Endothelial cell of umbilical vein (primary cell): ENCODE measurements at regions not wholly inside any gene's neighbourhood (a gene's known extent, or its start where the extent isn't known, plus 50 kb on each side); places are given as distances from the start of the nearest gene placed in this dataset.

Experiments used
- BruUV-seq: library from RNA; stranded (reverse); fragments of 400-500 nt; replicated peaks from 2 replicates; lab custom pipeline; 2021; lab: Mats Ljungman, UMichigan
- CTCF ChIA-PET: fragments of 300-600, 350-600 bp; sonication (Branson Sonifier 250); formaldehyde crosslinking; loops from one replicate; lab custom pipeline; 2021; ENCODE audit warnings: antibody characterized with exemption, inconsistent platforms; lab: Charles Lee
- POLR2A ChIA-PET: fragments of 300-600, 350-600 bp; sonication (Branson Sonifier 250); formaldehyde crosslinking; loops from one replicate; lab custom pipeline; 2021; ENCODE audit warnings: antibody characterized with exemption, inconsistent platforms; lab: Charles Lee
- DNase-seq: peaks from one replicate; pipeline ENCODE4 v3.0.0-alpha.2; 2011; ENCODE audit warnings: low read depth, low spot score
- FAIRE-seq: peaks from 2 replicates; lab custom pipeline; 2011; peaks lifted over from hg19 to GRCh38; lab: Jason Lieb, UNC
- H2AFZ ChIP-seq: 2 replicates; pipeline ENCODE4 v1.6.0; 2012; ENCODE audit warnings: low read depth, low read length, control low read depth, inconsistent platforms
- H3K27ac ChIP-seq: 2 replicates; pipeline ENCODE4 v1.5.1; 2011; ENCODE audit warnings: low read depth, mild to moderate bottlenecking, control low read depth, low read length, moderate library complexity; ENCODE audit not compliant: insufficient read depth
- H3K27me3 ChIP-seq, 2 experiments: 2 replicates each; pipeline versions ENCODE4 v1.6.0 to v1.6.1; 2011; ENCODE audit warnings: low read length in 2 of 2, mixed read lengths in 1 of 2; ENCODE audit not compliant: control insufficient read depth in 2 of 2, insufficient read depth in 2 of 2
- H3K36me3 ChIP-seq, 2 experiments: 2 replicates in 1 of 2; 3 replicates in 1 of 2; pipeline ENCODE4 v1.5.1; 2011; ENCODE audit warnings: low read length in 2 of 2, mild to moderate bottlenecking in 1 of 2, moderate library complexity in 1 of 2; ENCODE audit not compliant: control insufficient read depth in 2 of 2, insufficient read depth in 2 of 2; ENCODE audit errors: extremely low read depth in 1 of 2
- H3K4me1 ChIP-seq: 3 replicates; pipeline ENCODE4 v1.5.1; 2011; ENCODE audit warnings: mild to moderate bottlenecking, low read length; ENCODE audit not compliant: control insufficient read depth, insufficient read depth; ENCODE audit errors: extremely low read depth
- H3K4me2 ChIP-seq: 2 replicates; pipeline ENCODE4 v1.6.1; 2011; ENCODE audit warnings: low read length, control low read depth, mixed read lengths; ENCODE audit not compliant: insufficient read depth
- H3K4me3 ChIP-seq, 3 experiments: fragments of 200-600 bp in 1 of 3; sonication (generic), shearing (Covaris generic) in 1 of 3; replicated peaks in 1 of 3; 2 replicates each; pipeline ENCODE4 v1.5.1; 2011 to 2016; ENCODE audit warnings: control low read depth in 3 of 3, low read length in 3 of 3, mild to moderate bottlenecking in 2 of 3, inconsistent platforms in 1 of 3, low read depth in 1 of 3, moderate library complexity in 1 of 3; ENCODE audit not compliant: insufficient read depth in 1 of 3
- H3K79me2 ChIP-seq: 2 replicates; pipeline ENCODE4 v1.6.0; 2012; ENCODE audit warnings: low read length, inconsistent platforms; ENCODE audit not compliant: control insufficient read depth, insufficient read depth
- H3K9ac ChIP-seq: replicated peaks from 2 replicates; pipeline ENCODE3; 2011; ENCODE audit warnings: low read length, control low read depth; ENCODE audit not compliant: insufficient read depth; ENCODE audit errors: extremely low read depth
- H3K9me1 ChIP-seq: replicated peaks from 3 replicates; pipeline ENCODE4 v1.6.0; 2011; ENCODE audit warnings: mild to moderate bottlenecking, low read length; ENCODE audit not compliant: control insufficient read depth, insufficient read depth; ENCODE audit errors: extremely low read depth
- H3K9me3 ChIP-seq: replicated peaks from 2 replicates; pipeline ENCODE4 v1.5.1; 2012; ENCODE audit warnings: low read length, inconsistent platforms; ENCODE audit not compliant: control insufficient read depth, insufficient read depth
- H4K20me1 ChIP-seq: replicated peaks from 2 replicates; pipeline ENCODE3; 2011; ENCODE audit warnings: mild to moderate bottlenecking, low read length; ENCODE audit not compliant: control insufficient read depth, insufficient read depth; ENCODE audit errors: extremely low read depth
- CTCF ChIP-seq, 2 donors: IDR thresholded peaks; 1 replicate in 1 of 2; 2 replicates in 1 of 2; pipeline ENCODE4 v1.5.1; 2011; ENCODE audit warnings: low read length in 2 of 2, mild to moderate bottlenecking in 2 of 2, moderate library complexity in 2 of 2, control low read depth in 1 of 2, inconsistent platforms in 1 of 2, low read depth in 1 of 2; ENCODE audit not compliant: insufficient read depth in 1 of 2; ENCODE audit errors: extremely low read depth in 1 of 2
- EZH2 ChIP-seq: IDR thresholded peaks from 2 replicates; pipeline ENCODE4 v1.6.1; 2012; ENCODE audit warnings: borderline replicate concordance, low read depth, mild to moderate bottlenecking, moderate library complexity, low read length, inconsistent platforms; ENCODE audit not compliant: severe bottlenecking
- FOS ChIP-seq: IDR thresholded peaks from 2 replicates; pipeline ENCODE4 v1.6.1; 2011; ENCODE audit warnings: mild to moderate bottlenecking, low read length, moderate library complexity, borderline replicate concordance; ENCODE audit not compliant: insufficient read depth
- GATA2 ChIP-seq: IDR thresholded peaks from 2 replicates; pipeline ENCODE4 v1.7.0; 2011; ENCODE audit warnings: low read depth, mild to moderate bottlenecking, moderate library complexity, mixed read lengths, low read length; ENCODE audit not compliant: insufficient read length, insufficient read depth
- JUN ChIP-seq: IDR thresholded peaks from 2 replicates; pipeline ENCODE4 v1.6.1; 2011; ENCODE audit warnings: borderline replicate concordance, low read depth; ENCODE audit not compliant: insufficient read length, insufficient read depth
- MAX ChIP-seq: IDR thresholded peaks from 2 replicates; pipeline ENCODE4 v1.6.1; 2011; ENCODE audit not compliant: insufficient read depth, insufficient read length
- MYC ChIP-seq: IDR thresholded peaks from one replicate; pipeline ENCODE4 v1.6.1; 2011; ENCODE audit warnings: mild to moderate bottlenecking, low read depth, low read length
- POLR2A ChIP-seq: IDR thresholded peaks from 2 replicates; pipeline ENCODE4 v1.6.1; 2012; ENCODE audit warnings: low read depth, mild to moderate bottlenecking, control low read depth, low read length
- POLR2AphosphoS5 ChIP-seq: IDR thresholded peaks from 2 replicates; pipeline ENCODE4 v1.6.1; 2012; ENCODE audit warnings: low read depth, mild to moderate bottlenecking, control low read depth, low read length, moderate library complexity; ENCODE audit not compliant: insufficient read depth
- dilution Hi-C: fragments of 300-500 bp; cut with MboI; formaldehyde crosslinking; loops from one replicate; pipeline ENCODE4 v1.15.0; 2019; ENCODE audit warnings: low sequenced_read_pairs; ENCODE audit not compliant: extremely low pct_ligation_motif_present
- intact Hi-C: fragments of 100-400 bp; cut with micrococcal nuclease; formaldehyde crosslinking; loops from one replicate; pipeline ENCODE4 v1.10.0; 2022

GRCh38 chr5:97499605-97500004 is 316.6 kb upstream of the RIOK2 start:
- ChIA-PET POLR2A (no interaction called here), CTCF (interaction anchor here (1.1 kb wide), 1 partner anchor 34 kb away, joined by 3 read pairs; no protein-coding TSS in a partner anchor)
- Histone ChIP-seq H3K9me1 (no peaks in the 10 kb centered on the region), H3K4me3 (no peak overlapping the region), H3K9me3 (no peaks in the 10 kb centered on the region), H3K27ac (no peak overlapping the region), H3K79me2 (no peaks in the 10 kb centered on the region), H3K4me1 (no peaks in the 10 kb centered on the region), H3K4me2 (no peak overlapping the region), H3K27me3 (no peaks in the 10 kb centered on the region), H3K36me3 (no peaks in the 10 kb centered on the region), H4K20me1 (no peaks in the 10 kb centered on the region), H3K9ac (no peak overlapping the region), H2AFZ (peak overlapping the region; percentile 37)
- TF ChIP-seq POLR2A = no peak
- no peak for TF ChIP-seq EZH2
- TF ChIP-seq POLR2AphosphoS5 = no peak
- TF ChIP-seq MYC = no peak
- TF ChIP-seq MAX = no peak
- no peak for TF ChIP-seq GATA2
- no peak for TF ChIP-seq JUN
- TF ChIP-seq FOS = no peak
- no peak for TF ChIP-seq CTCF (IDR thresholded peaks at IDR 0.05; ENCODE audit: extremely low read depth in 1 of 2, insufficient read depth in 1 of 2, low read depth in 1 of 2, low read length in 2 of 2)
- no TSS peak for BruUV-seq
- dilution Hi-C loops = no loop called here
- FAIRE-seq = no peak
- intact Hi-C loops = no loop called here
- no peak for DNase-seq
